Left colon (tissue), 2 donors: ENCODE measurements at regions not wholly inside any gene's neighbourhood (a gene's known extent, or its start where the extent isn't known, plus 50 kb on each side); places are given as distances from the start of the nearest gene placed in this dataset.

Source experiments
- ATAC-seq: fragments of 200-7000 bp; cut with Tn5 transposase; one replicate; pipeline ENCODE4 v1.9.1; 2020; ENCODE audit warnings: mild to moderate bottlenecking, moderate library complexity
- DNase-seq, 2 donors: peaks; one replicate each; pipeline ENCODE4 v3.0.0-alpha.2; 2020
- intact Hi-C, 2 donors: fragments of 100-400 bp; cut with DNase I in 1 of 2; cut with micrococcal nuclease in 1 of 2; formaldehyde crosslinking; loops; one replicate each; pipeline versions ENCODE4 v1.11.2 to v1.14.0; 2022; cut with DNase I, micrococcal nuclease
- donor health status: DM: no; HTN: no; CAD: no.
- donor health status: DM: yes; HTN: yes; CAD: no.

DNA sequence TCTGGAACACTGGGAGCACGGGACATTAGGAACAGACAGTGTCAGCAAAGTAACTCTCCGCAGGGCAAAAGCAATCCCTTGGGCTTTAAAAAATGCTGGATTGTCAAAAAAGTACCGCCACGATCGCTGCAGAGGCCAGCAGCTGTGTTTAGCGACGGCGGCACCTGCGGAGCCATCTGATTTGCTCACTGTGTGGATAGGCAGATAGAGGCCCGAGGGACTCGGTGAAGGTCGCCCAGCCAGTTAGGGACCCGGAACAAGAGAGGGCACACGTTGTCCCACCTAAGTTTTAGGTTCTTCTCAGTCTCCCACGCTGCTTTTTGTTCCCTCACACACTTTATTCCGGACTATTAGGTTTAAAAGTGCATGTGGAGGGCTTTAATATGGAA is 238.3 kb downstream of the TEX29 start:
- DNase-seq (no peak), ATAC-seq (no peak)
- intact Hi-C loops: no loop called here

GRCh38 chr13:111559612-111560403 is 239.4 kb downstream of the TEX29 start:
- intact Hi-C loops: no loop called here
- peak in 1 of 2 donors; percentile 9 for DNase-seq
- no peak for ATAC-seq

DNA sequence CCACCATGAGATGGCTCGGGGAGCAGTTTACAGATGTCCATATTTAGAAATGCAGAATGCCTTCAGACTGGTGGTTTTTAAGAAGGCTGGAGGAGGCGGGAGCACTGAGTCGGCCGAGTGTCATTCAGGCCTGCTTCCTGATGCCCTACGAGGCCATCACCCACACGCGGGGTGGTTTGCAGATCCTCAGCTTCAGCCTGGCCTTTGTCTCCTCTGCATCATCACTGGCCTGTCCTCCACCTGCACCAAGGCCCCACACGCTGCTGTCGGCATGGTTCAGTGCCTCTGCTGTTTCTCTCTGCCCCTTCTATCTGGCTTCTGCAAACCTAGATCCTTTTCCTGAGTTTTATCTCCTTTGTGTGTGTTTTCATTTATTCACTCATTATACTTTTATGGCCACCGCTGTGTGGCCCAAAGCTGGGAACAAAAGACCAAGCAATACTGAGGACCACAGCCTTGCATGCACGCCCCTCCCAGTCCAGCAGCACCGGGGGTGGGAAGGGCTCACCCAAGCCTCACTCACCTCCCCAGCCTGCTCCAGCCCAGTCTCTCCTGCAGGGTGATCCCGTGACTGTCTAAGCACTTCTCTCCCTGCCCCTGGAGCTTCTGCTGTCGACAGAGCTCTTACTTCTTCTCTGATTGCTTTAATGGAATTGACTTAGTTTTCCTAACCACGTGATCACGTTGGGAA is 240.8 kb downstream of the TEX29 start:
- ATAC-seq (no peak), DNase-seq (peak in 1 of 2 donors; percentile 4)
- intact Hi-C loops: no loop called here

- ATAC-seq (no peak), DNase-seq (peak in 1 of 2 donors; percentile 5)
- intact Hi-C loops: no loop called here
Observed at GRCh38 chr13:111562716-111563115, 242.3 kb downstream of the TEX29 start.

GRCh38 chr13:111564606-111565005 is 244.2 kb downstream of the TEX29 start:
- no peak for DNase-seq
- no peak for ATAC-seq
- intact Hi-C loops: no loop called here

GRCh38 chr13:111565400-111565799 is 245.0 kb downstream of the TEX29 start:
- ATAC-seq: no peak
- DNase-seq: peak in 1 of 2 donors; percentile 9
- intact Hi-C loops: no loop called here

DNA sequence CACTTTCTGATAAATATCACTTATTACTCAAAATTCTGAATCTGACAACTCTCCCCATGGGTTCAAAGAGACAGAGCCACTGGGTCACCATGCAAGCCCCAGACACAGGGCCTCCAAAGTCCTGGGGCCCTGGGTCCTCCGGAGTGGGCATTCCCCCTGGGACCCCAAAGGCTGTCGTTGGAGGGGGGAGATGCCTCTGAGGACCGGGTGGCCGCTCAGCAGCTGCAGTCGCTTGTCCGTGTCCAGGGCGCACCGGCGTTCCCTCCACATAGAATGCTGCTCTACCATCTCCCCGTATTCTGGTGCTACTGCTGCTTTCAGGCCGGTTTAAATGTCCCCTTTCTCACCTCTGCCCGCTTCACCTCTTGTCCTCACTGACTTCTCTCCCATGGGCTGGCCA is 246.1 kb downstream of the TEX29 start:
- intact Hi-C loops: no loop called here

DNA sequence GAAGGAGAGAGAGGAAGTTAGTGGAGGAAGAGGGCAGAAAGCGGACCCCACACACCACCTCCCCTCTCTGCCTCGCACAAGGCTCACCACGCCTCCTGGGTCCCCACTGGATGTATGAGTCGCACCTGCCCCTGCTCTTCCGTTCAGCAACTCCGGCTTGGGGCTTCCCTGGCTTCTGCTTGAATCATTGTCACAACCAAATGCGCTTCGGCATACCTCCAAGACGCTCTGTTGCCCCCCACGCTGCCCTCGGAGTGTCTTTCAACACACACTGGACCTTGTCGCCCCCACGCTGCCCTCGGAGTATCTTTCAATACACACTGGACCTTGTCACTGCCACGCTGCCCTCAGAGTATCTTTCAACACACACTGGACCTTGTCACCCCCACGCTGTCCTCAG is 247.2 kb downstream of the TEX29 start:
- intact Hi-C loops: no loop called here
- ATAC-seq (no peak), DNase-seq (no peak)

More for the DNA sequence above, 246.1 kb downstream of the TEX29 start:
- DNase-seq (no peak), ATAC-seq (no peak)

GRCh38 chr13:111568290-111568689 is 247.8 kb downstream of the TEX29 start:
- no peak for DNase-seq

GRCh38 chr13:111570911-111571310 is 250.5 kb downstream of the TEX29 start:
- no peak for DNase-seq
- ATAC-seq: no peak
- intact Hi-C loops: no loop called here

More at GRCh38 chr13:111568290-111568689, 247.8 kb downstream of the TEX29 start:
- no peak for ATAC-seq
- intact Hi-C loops: no loop called here

DNA sequence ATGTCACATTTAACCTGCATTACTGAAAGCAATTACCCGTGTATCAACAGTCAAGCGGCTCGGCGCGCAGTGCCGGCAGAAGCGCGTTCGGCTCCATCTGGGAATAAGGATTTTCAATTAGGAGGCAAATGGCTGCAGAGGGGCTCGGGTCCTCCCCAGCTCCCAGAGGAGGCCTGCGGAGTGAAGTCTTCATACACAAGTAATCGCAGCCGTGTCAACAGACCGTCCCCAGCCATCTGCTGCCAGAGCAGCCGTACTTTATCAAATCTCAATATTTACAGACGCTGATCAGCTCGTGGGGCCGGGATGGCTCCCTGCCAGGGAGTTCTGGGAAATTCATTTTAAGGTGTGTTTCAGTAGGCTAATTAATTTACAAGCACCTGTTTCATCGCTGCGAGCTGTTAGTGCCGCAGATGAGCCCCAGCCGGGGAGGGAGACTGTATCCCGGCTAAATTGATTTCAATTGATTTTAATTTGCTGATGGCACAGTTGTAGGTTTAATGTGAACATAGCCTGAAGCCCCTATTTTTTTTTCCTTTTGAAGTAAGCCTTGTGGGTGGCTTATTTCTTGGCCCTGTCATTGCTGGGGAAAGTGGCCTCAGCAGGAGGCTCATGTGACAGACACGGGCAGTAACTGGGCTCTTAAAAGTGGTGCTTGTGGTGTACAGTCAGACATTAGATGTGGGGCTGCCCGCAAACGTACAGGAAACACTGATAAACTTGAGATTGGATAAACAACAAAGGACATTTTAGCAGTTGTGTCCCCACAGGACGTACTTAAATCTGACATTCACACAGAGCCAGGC is 252.7 kb downstream of the TEX29 start:
- DNase-seq: peak; percentile 34 to 56
- ATAC-seq: peak; percentile 70
- intact Hi-C loops: no loop called here

GRCh38 chr13:111573801-111574200 is 253.4 kb downstream of the TEX29 start:
- intact Hi-C loops: no loop called here
- ATAC-seq (no peak), DNase-seq (no peak)

DNA sequence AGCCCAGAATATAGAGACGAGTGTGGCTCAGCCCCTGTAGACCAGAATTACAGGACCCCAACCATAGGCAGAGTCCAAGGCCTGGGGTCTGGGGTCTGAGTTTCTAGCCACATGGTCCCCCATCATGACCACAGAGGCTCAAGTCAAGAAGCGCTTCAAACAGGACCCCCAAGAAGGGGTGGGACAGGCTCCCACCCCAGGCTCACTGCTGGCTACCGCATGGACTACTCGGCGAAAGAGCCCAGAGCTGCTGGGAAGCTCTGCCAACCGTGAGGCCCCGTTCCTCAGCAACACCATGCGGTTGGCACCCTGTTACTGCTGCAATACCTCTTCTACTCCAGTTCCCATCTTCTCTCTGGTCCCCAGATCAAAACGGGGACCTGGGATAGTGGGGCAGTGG is 254.8 kb downstream of the TEX29 start:
- intact Hi-C loops: no loop called here
- ATAC-seq: no peak
- DNase-seq: no peak

- DNase-seq (no peak), ATAC-seq (no peak)
- intact Hi-C loops: no loop called here
Observed at GRCh38 chr13:111575719-111576118, 255.3 kb downstream of the TEX29 start.

DNA sequence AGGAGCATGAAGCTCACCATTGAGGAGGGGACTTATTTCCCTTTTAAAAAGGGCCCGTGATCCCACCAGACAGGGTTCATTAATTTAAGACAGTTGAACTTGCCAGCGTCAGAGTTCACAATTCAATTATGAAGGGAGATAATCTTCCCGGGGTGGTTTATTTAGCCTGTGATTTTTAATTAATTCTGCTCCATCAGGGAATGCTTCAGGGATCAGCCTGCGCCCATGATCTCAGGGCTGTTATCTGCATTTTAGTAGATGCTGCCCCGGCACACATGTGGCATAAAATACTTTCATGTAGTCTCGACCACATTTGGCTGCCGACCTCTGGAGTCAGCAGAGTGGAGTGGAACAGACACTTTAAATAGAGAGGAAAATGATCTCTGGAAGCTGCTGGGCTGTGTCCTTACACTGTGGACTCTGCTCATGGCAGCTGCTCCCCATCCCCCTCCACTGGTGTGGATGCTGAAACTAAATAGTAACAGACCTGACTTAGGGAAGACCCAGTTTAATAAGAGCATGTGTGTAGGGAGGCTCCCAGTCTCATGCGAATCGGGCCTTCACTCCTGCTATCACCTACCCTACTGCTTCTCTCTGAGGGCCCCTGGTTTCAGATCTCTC is 256.9 kb downstream of the TEX29 start:
- DNase-seq (no peak), ATAC-seq (no peak)
- intact Hi-C loops: no loop called here

DNA sequence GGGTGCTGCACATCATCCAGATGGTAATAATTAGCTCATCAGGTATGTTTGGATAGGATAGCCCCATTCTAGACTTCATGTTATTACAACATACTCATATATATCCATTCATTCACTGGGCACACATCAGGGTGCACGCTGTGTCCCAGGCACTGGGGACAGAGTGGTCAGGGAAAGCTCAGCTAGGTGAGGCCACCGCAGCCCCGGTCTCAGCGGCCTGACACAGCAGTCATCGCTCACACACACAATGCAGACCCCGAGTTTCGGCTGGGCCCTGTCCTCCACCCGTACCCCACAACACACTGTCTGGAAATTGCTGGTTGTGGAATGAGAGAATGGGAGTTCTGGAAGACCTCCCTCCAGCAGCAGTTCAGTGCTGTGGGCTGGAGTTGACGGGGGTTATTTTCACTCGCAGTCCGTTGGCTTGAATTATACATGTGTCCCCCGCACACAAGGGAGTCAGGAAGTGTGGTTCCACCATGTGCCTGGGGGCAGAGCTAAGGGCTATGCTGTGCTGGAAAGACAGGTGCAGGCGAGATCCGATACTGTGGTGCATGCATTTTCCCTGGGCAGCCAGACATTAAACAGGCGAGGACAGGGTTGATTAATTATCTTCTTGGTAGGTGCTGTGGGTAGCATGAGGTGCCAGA is 257.6 kb downstream of the TEX29 start:
- ATAC-seq: no peak
- no peak for DNase-seq
- intact Hi-C loops: no loop called here

DNA sequence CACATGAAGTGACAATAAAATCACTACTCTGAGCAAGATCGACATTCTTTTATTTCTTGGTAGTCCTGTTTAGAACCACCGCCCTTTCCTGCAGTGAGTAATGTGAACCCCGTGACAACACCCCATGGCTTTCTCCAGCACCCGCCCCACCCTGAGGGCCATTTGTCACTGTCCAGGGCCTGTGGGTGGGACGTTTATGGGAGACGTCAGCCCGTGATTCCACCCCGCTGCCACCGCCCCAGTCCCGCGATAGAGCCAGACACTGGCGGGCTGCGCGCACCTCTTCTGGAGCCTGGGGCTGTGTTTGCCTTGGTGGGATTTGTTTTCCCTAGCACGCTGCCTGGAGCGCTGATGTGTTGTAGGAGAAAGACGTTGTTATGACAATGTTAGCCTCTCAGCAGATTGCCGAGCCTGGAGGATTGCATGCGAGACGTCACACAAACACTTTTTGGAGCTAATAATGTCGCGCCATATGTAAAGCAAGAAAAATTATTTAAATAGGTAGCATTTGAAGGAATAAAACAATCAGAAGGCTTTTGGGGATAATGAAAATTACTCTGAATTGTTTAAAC is 263.7 kb downstream of the TEX29 start:
- intact Hi-C loops: no loop called here
- peak; percentile 71 to 77 for DNase-seq
- ATAC-seq: peak; percentile 100

GRCh38 chr13:111584870-111585269 is 264.4 kb downstream of the TEX29 start:
- DNase-seq (no peak), ATAC-seq (no peak)
- intact Hi-C loops: no loop called here
